NCI-H69 (cell line): ENCODE measurements at regions not wholly inside any gene's neighbourhood (a gene's known extent, or its start where the extent isn't known, plus 50 kb on each side); places are given as distances from the start of the nearest gene placed in this dataset.
"Not testable (repeated sequence)": the region's sequence is repeated elsewhere in the genome, so short reads cannot be mapped to it uniquely, and the experiment has no call there.

Experiments
- DNase-seq: peaks from one replicate; lab custom pipeline; 2025; lab: John Stamatoyannopoulos, UW

GRCh38 chr5:72692651-72693442, 123.6 kb upstream of the TNPO1 start:
- peak; percentile 76 for DNase-seq

- DNase-seq: peak; percentile 12
Measured at GRCh38 chr5:72692231-72692637, 124.2 kb upstream of the TNPO1 start.

- DNase-seq: no peak
Measured at GRCh38 chr5:72691751-72692150, 124.7 kb upstream of the TNPO1 start.

- no peak for DNase-seq
Measured at GRCh38 chr5:72688916-72689315, 127.5 kb upstream of the TNPO1 start.

- DNase-seq: no peak
Measured at GRCh38 chr5:72687288-72687687, 129.2 kb upstream of the TNPO1 start.

GRCh38 chr5:72682561-72682960, 133.9 kb upstream of the TNPO1 start:
- DNase-seq: no peak

DNA sequence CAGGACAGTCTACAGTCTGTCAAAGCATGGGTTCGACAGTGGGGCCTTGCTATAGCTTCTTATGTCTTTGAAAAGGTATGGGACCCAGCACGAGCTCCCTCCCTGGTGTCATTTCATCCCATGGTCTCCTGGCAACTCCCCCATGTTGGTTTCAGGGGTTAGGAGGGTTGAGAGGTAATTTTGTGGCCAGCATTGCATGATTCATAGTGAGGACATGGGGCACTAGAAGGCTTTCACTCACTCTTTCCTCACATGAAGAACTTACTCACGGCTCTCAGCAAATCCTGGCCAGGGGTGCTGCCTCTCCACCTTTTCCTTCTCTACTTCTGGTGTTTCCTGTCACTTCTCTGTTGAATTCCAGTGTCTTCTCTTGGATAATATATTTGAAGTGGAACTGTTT, 134.7 kb upstream of the TNPO1 start:
- DNase-seq: no peak

GRCh38 chr5:72677447-72677846, 139.0 kb upstream of the TNPO1 start:
- DNase-seq: no peak

- not testable (repeated sequence) for DNase-seq
Measured at GRCh38 chr5:72676831-72677230, 139.6 kb upstream of the TNPO1 start.

DNA sequence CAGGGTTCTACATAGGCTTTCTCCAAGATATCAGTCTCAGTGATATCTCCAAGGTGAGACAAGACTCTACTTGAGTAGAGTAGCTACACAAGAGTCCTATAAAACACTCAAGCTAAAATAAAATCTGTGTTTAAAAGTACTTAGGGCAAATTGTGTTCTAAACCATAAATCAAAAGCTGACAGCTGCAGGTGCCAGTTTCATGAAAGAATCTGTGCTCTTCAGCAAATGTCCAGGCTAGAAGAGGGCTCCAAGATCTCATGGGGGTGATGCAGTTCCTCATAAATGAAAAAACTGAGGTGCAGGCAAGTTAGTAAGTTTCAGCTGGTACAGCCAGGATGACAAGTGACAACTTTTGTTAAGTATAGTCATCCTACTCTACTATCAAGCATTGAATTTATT, 142.8 kb upstream of the TNPO1 start:
- no peak for DNase-seq

GRCh38 chr5:72673180-72673579, 143.3 kb upstream of the TNPO1 start:
- no peak for DNase-seq

- no peak for DNase-seq
Measured at GRCh38 chr5:72667708-72668107, 148.8 kb upstream of the TNPO1 start.

DNA sequence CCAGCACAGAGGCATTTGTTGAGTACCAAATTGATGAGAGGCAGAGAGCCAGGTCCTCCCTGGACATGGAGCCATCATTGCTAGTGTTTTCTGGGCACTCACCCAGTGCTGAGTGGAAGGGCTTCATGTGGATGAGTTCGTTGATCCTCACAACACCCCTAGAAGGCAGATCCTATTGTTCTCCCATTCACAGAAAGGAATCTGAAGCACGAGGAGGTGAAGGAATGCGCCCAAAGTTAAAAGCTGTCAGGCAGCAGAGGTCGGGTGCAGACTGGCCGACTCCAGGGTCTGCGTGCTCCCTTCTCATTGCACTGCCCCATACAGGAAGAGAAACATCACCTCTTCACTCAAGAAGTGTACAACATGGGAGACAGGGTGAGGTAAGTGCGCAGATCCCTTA, 153.5 kb upstream of the TNPO1 start:
- DNase-seq: no peak

- DNase-seq: peak; percentile 11
Measured at GRCh38 chr5:72662305-72662704, 154.2 kb upstream of the TNPO1 start.

DNA sequence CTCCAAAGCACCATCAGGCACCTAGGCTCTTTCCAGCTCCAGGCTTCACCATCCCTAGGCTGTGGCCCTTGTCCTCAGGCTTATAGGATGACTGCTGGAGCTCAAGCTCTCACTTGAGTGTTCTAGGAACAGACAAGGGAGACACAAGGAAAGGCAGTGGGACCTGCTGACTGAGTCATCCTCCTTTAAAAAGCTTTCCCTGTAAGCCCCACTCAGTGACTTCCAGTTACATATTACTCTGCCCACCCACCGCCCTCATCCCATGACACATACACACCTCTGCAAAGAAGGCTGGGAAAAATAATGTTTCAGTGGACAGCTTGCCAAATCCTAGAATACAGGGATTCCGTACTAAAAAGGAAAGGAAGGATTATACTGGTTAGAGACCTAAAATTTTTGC, 154.2 kb upstream of the ZNF366 start:
- peak; percentile 63 for DNase-seq

DNA sequence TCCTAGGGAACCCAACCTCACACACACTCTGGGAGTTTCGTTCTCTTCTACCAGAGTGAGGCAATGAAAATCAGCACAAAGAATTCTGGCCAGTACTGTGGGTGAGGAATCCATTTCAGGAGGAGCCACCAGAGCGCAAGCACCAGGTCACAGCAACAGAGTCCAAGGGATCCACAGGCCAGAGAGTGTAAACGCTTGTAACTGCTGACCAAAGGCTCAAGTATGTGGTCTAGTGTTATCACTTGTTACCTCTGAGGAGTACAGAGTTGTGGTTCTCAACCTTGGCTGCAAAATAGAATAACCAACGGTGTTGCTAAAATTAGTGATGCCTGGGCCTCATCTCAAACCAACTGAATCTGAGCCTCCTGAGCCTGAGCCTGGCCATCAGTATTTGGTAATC, 152.5 kb upstream of the ZNF366 start:
- DNase-seq: no peak

GRCh38 chr5:72658761-72659540, 151.7 kb upstream of the ZNF366 start:
- DNase-seq: no peak

GRCh38 chr5:72658161-72658560, 151.0 kb upstream of the ZNF366 start:
- DNase-seq: no peak

- DNase-seq: no peak
Measured at GRCh38 chr5:72656756-72657513, 149.7 kb upstream of the ZNF366 start.

- DNase-seq: no peak
Measured at GRCh38 chr5:72656331-72656730, 149.1 kb upstream of the ZNF366 start.

DNA sequence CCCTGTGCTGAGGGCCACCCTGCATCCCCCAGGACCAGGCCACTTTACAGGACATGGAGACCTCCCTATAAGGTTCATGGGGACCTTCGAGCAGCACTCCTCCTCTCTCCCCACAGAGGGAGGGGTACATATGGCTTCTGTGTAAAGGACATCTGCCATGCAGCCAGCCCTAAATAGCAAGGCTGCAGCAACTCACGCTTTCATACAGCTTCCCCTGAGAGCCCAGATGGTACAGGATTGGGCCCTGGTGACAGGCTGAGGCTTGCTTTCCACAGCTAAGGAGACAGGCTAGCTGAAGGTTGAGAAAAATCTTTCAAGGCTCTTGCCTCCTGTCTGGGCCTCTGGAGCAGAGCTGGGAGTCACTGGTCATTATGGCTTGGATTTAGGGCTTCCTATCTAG, 147.0 kb upstream of the ZNF366 start:
- DNase-seq: peak; percentile 30

- DNase-seq: no peak
Measured at GRCh38 chr5:72653586-72653985, 146.4 kb upstream of the ZNF366 start.

GRCh38 chr5:72651779-72652178, 144.6 kb upstream of the ZNF366 start:
- DNase-seq: no peak
